Smooth muscle cell (in vitro differentiated cells): ENCODE measurements at regions not wholly inside any gene's neighbourhood (a gene's known extent, or its start where the extent isn't known, plus 50 kb on each side); places are given as distances from the start of the nearest gene placed in this dataset.

ENCODE experiments used
- DNase-seq: peaks from one replicate; lab custom pipeline; 2025; ENCODE audit not compliant: unreplicated experiment; lab: John Stamatoyannopoulos, UW
- H2AFZ ChIP-seq: fragments of 200-600 bp; sonication (generic); 2 replicates; pipeline ENCODE4 v1.6.0; 2016; ENCODE audit warnings: antibody characterized with exemption, low read depth, mild to moderate bottlenecking
- H3F3A ChIP-seq: fragments of 200-600 bp; sonication (generic); 2 replicates; pipeline ENCODE4 v1.6.0; 2017; ENCODE audit warnings: antibody characterized with exemption, low read depth
- H3K27ac ChIP-seq: fragments of 200-600 bp; sonication (generic); 2 replicates; pipeline ENCODE4 v1.5.1; 2016; ENCODE audit warnings: low read depth, mild to moderate bottlenecking
- H3K27me3 ChIP-seq: fragments of 200-600 bp; sonication (generic); 2 replicates; pipeline ENCODE4 v1.6.1; 2016; ENCODE audit warnings: low read depth, mild to moderate bottlenecking
- H3K36me3 ChIP-seq: fragments of 200-600 bp; sonication (generic); 2 replicates; pipeline ENCODE4 v1.5.1; 2016; ENCODE audit warnings: low read depth
- H3K4me1 ChIP-seq: fragments of 200-600 bp; sonication (generic); 2 replicates; pipeline ENCODE4 v1.5.1; 2016; ENCODE audit warnings: low read depth
- H3K4me2 ChIP-seq: fragments of 200-600 bp; sonication (generic); 2 replicates; pipeline ENCODE4 v1.6.0; 2016; ENCODE audit warnings: mild to moderate bottlenecking
- H3K4me3 ChIP-seq: fragments of 200-600 bp; sonication (generic); 2 replicates; pipeline ENCODE4 v1.5.1; 2016; ENCODE audit warnings: mild to moderate bottlenecking
- H3K79me2 ChIP-seq: fragments of 200-600 bp; sonication (generic); 2 replicates; pipeline ENCODE4 v1.6.0; 2016; ENCODE audit warnings: low read depth, mild to moderate bottlenecking
- H3K9ac ChIP-seq: fragments of 200-600 bp; sonication (generic); 2 replicates; pipeline ENCODE4 v1.6.0; 2016; ENCODE audit warnings: low read depth
- H3K9me3 ChIP-seq: fragments of 200-600 bp; sonication (generic); replicated peaks from 2 replicates; pipeline ENCODE4 v1.5.1; 2016; ENCODE audit warnings: low read depth
- H4K20me1 ChIP-seq: fragments of 200-600 bp; sonication (generic); 2 replicates; pipeline ENCODE4 v1.6.0; 2016; ENCODE audit warnings: low read depth
- WGBS: methylation state at CpG from one replicate; pipeline ENCODE4 v1.1.7; 2016; ENCODE audit warnings: low lambda C conversion rate; 5-methylcytosine and 5-hydroxymethylcytosine counted together
- TF ChIP-seq, protein P1 (sequence below): fragments of 200-600 bp; sonication (generic); IDR thresholded peaks from 2 replicates; pipeline ENCODE4 v1.5.1; 2017; ENCODE audit warnings: borderline replicate concordance, mild to moderate bottlenecking, antibody characterized with exemption; ENCODE audit not compliant: insufficient read depth, poor library complexity, severe bottlenecking

DNA sequence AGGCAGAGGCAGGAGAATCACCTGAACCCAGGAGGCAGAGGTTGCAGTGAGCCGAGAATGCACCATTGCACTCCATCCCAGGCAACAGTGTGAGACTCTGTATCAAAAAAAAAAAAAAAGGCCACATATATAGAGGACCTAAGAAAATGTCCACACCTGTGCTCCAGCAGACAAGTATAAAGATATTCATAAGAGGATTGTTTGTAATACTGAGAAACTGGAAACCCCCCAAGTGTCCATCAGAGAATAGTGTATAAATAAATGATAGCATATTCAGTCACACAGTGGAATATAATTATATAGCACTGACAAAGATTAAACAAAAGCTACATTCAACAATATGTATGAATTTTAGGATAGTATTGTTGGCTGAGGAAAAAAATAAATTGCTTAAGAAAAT, 1050.6 kb downstream of the GRM8 start:
- no peaks in the 10 kb centered on the region for H3K4me1 ChIP-seq
- no peak overlapping the region for H2AFZ ChIP-seq
- H3K79me2 ChIP-seq, result no peaks in the 10 kb centered on the region
- 100% methylated on average over 1 of the region's 1 CpG for WGBS
- H3K36me3 ChIP-seq, result no peaks in the 10 kb centered on the region
- no peaks in the 10 kb centered on the region for H3F3A ChIP-seq
- no peaks in the 10 kb centered on the region for H3K27me3 ChIP-seq
- H3K9ac ChIP-seq, result no peak overlapping the region
- H3K9me3 ChIP-seq, result no peaks in the 10 kb centered on the region
- no peak overlapping the region for H3K4me2 ChIP-seq
- DNase-seq, result no peak
- H3K4me3 ChIP-seq, result no peak overlapping the region
- H4K20me1 ChIP-seq, result no peaks in the 10 kb centered on the region
- H3K27ac ChIP-seq, result no peak overlapping the region
- TF ChIP-seq, protein P1, sequence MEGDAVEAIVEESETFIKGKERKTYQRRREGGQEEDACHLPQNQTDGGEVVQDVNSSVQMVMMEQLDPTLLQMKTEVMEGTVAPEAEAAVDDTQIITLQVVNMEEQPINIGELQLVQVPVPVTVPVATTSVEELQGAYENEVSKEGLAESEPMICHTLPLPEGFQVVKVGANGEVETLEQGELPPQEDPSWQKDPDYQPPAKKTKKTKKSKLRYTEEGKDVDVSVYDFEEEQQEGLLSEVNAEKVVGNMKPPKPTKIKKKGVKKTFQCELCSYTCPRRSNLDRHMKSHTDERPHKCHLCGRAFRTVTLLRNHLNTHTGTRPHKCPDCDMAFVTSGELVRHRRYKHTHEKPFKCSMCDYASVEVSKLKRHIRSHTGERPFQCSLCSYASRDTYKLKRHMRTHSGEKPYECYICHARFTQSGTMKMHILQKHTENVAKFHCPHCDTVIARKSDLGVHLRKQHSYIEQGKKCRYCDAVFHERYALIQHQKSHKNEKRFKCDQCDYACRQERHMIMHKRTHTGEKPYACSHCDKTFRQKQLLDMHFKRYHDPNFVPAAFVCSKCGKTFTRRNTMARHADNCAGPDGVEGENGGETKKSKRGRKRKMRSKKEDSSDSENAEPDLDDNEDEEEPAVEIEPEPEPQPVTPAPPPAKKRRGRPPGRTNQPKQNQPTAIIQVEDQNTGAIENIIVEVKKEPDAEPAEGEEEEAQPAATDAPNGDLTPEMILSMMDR, result no peak

DNA sequence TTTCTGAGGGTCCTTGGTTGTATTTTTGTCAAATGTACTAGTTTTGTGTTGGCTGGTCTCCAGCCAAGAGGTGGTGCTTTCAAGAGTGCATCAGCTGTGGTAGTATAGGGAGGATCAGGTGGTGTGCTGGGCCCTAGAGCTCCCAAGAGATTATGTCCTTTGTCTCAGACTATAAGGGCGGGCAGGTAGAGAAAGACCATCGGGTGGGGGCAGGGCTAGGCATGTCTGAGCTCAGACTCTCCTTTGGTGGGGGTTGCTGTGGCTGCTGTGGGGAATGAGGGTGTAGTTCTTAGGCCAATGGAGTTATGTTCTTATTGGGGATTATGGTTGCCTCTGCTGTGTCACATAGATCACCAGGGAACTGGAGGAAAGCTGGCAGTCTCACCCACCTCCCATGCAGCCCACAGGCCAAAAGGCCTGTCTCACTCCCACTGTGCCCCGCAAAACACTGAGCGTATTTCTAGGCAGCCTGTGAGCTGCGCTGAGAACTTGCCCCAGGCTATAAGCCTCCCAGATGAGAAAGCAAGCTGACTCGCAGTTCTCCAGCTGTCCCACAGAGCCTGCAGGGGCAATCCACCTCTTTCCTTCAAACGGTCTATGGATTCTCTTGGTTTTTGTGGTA, 1066.7 kb downstream of the GRM8 start:
- TF ChIP-seq, protein P1, result no peak
- H3K9ac ChIP-seq, result no peak overlapping the region
- H2AFZ ChIP-seq, result peak overlapping the region; percentile 11
- WGBS, result 34% methylated on average over 7 of the region's 7 CpGs
- no peaks in the 10 kb centered on the region for H3K9me3 ChIP-seq
- no peak overlapping the region for H3K27ac ChIP-seq
- DNase-seq, result no peak
- H3K79me2 ChIP-seq, result no peaks in the 10 kb centered on the region
- no peaks in the 10 kb centered on the region for H3F3A ChIP-seq
- no peaks in the 10 kb centered on the region for H3K36me3 ChIP-seq
- no peaks in the 10 kb centered on the region for H4K20me1 ChIP-seq
- H3K4me3 ChIP-seq, result no peak overlapping the region
- peak overlapping the region; percentile 62 for H3K4me2 ChIP-seq
- no peaks in the 10 kb centered on the region for H3K27me3 ChIP-seq
- peaks cover 4% of the 10 kb centered on the region for H3K4me1 ChIP-seq

DNA sequence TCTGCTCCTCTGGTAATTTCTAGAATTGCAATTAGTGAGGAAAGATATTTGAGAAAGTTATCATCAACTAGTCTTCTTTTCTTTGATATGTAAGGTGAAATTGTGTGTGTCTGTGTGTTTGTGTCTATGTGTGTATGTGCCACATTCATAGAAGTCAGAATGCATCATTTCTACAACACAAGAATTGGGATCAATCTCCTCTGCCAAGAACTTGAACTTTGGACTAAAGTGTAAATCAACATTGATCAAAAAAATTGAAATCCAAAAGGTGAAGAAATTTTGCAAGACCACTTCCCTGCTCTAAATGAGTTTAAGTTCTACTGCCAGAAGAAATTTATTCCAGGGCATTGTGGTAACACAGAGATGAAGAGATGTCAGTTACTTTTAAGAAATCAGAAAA, 1072.8 kb downstream of the GRM8 start:
- Histone ChIP-seq H3K36me3 (no peaks in the 10 kb centered on the region), H3K27me3 (no peaks in the 10 kb centered on the region), H3K9ac (no peak overlapping the region), H3K4me1 (no peaks in the 10 kb centered on the region), H3K9me3 (no peaks in the 10 kb centered on the region), H3K79me2 (no peaks in the 10 kb centered on the region), H4K20me1 (no peaks in the 10 kb centered on the region), H3K4me3 (no peak overlapping the region), H3K27ac (no peak overlapping the region), H3F3A (no peaks in the 10 kb centered on the region), H3K4me2 (no peak overlapping the region), H2AFZ (no peak overlapping the region)
- DNase-seq, result no peak
- TF ChIP-seq, protein P1, result no peak

DNA sequence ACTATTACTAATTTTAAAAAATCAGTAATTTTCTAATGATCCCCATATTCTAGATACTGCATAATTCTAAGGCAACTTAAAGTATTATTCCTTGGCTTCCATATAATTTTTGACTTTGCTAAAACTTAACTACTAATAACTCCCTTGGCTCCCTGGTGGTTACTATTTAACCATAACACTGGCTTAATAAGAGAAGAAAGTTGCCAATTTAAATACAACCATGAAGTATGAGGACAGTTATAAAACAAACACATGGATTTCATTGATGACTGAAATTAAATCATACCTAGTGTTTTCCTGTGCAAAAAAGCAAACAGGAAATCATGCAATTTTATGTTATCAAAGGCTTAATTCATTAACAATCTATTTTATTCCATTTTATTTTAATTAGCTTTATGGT, 1073.9 kb downstream of the GRM8 start:
- no peaks in the 10 kb centered on the region for H4K20me1 ChIP-seq
- TF ChIP-seq, protein P1, result no peak
- no peak for DNase-seq
- no peak overlapping the region for H3K4me3 ChIP-seq
- H3F3A ChIP-seq, result no peaks in the 10 kb centered on the region
- H3K36me3 ChIP-seq, result no peaks in the 10 kb centered on the region
- no peak overlapping the region for H3K27ac ChIP-seq
- H3K9ac ChIP-seq, result no peak overlapping the region
- no peaks in the 10 kb centered on the region for H3K27me3 ChIP-seq
- H2AFZ ChIP-seq, result no peak overlapping the region
- no peak overlapping the region for H3K4me2 ChIP-seq
- no peaks in the 10 kb centered on the region for H3K79me2 ChIP-seq
- H3K9me3 ChIP-seq, result no peaks in the 10 kb centered on the region
- H3K4me1 ChIP-seq, result no peaks in the 10 kb centered on the region
